OCI-LY7 (cell line): ENCODE measurements at regions not wholly inside any gene's neighbourhood (a gene's known extent, or its start where the extent isn't known, plus 50 kb on each side); places are given as distances from the start of the nearest gene placed in this dataset.
"Not testable (repeated sequence)": the region's sequence is repeated elsewhere in the genome, so short reads cannot be mapped to it uniquely, and the experiment has no call there.

Source experiments
- BruUV-seq: library from RNA; stranded (reverse); fragments of 400-500 nt; replicated peaks from 2 replicates; lab custom pipeline; 2021; lab: Mats Ljungman, UMichigan
- CTCF ChIA-PET: fragments of 300-600 bp; sonication (Branson Sonifier 250); formaldehyde crosslinking; loops from one replicate; lab custom pipeline; 2022; ENCODE audit warnings: antibody characterized with exemption; ENCODE audit not compliant: unreplicated experiment; lab: Charles Lee
- POLR2A ChIA-PET: fragments of 300-600 bp; sonication (Branson Sonifier 250); formaldehyde crosslinking; loops from one replicate; lab custom pipeline; 2022; ENCODE audit warnings: antibody characterized with exemption; lab: Charles Lee
- DNase-seq: peaks from one replicate; pipeline ENCODE4 v3.0.0-alpha.2; 2015; ENCODE audit warnings: low spot score
- H2AFZ ChIP-seq: fragments of 200-600 bp; sonication (generic), shearing (Covaris generic); 2 replicates; pipeline ENCODE4 v1.6.1; 2014; ENCODE audit warnings: mild to moderate bottlenecking, antibody characterized with exemption, low read length, moderate library complexity
- H3K27ac ChIP-seq: fragments of 200-600 bp; sonication (generic); 2 replicates; pipeline ENCODE4 v1.5.1; 2014; ENCODE audit warnings: mixed run types, low read depth, mild to moderate bottlenecking, moderate library complexity, low read length, inconsistent platforms; ENCODE audit not compliant: poor library complexity, severe bottlenecking
- H3K36me3 ChIP-seq: fragments of 200-600 bp; sonication (generic); 2 replicates; pipeline ENCODE4 v1.6.1; 2014; ENCODE audit warnings: mild to moderate bottlenecking, antibody characterized with exemption, low read length, moderate library complexity, mixed read lengths; ENCODE audit not compliant: insufficient read depth
- H3K4me1 ChIP-seq: fragments of 200-600 bp; sonication (generic); 2 replicates; pipeline ENCODE4 v1.5.1; 2014; ENCODE audit warnings: mild to moderate bottlenecking, low read length; ENCODE audit not compliant: insufficient read depth, poor library complexity, severe bottlenecking
- H3K4me2 ChIP-seq: fragments of 200-600 bp; sonication (generic); 2 replicates; pipeline ENCODE4 v1.6.1; 2014; ENCODE audit warnings: mild to moderate bottlenecking, low read length
- H3K4me3 ChIP-seq: fragments of 200-600 bp; sonication (generic); 2 replicates; pipeline ENCODE4 v1.5.1; 2014; ENCODE audit warnings: mild to moderate bottlenecking, low read depth, low read length; ENCODE audit not compliant: poor library complexity, severe bottlenecking
- H3K79me2 ChIP-seq: fragments of 200-600 bp; sonication (generic); 2 replicates; pipeline ENCODE4 v1.6.1; 2016; ENCODE audit warnings: low read depth, mild to moderate bottlenecking, low read length, moderate library complexity, mixed read lengths; ENCODE audit not compliant: insufficient read depth
- H3K9me2 ChIP-seq: fragments of 200-600 bp; sonication (generic); 2 replicates; pipeline ENCODE4 v1.6.1; 2016; ENCODE audit warnings: mild to moderate bottlenecking, low read length, mixed read lengths; ENCODE audit not compliant: insufficient read depth
- H3K9me3 ChIP-seq: fragments of 200-600 bp; sonication (generic); 2 replicates; pipeline ENCODE4 v1.6.1; 2014; ENCODE audit warnings: mild to moderate bottlenecking, mixed run types, low read length, mixed read lengths
- H4K20me1 ChIP-seq: fragments of 200-600 bp; sonication (generic); 2 replicates; pipeline ENCODE4 v1.6.1; 2014; ENCODE audit warnings: mild to moderate bottlenecking, antibody characterized with exemption, low read length, moderate library complexity, mixed read lengths; ENCODE audit not compliant: insufficient read depth
- CTCF ChIP-seq: fragments of 200-600 bp; sonication (generic); conservative IDR thresholded peaks from 2 replicates; pipeline ENCODE4 v1.5.1; 2014; ENCODE audit warnings: mild to moderate bottlenecking, antibody characterized with exemption, low read length, moderate library complexity, mixed read lengths
- EZH2phosphoT487 ChIP-seq: fragments of 200-600 bp; sonication (generic); IDR thresholded peaks from 2 replicates; pipeline ENCODE4 v1.6.1; 2018; ENCODE audit warnings: low read depth, borderline replicate concordance, mild to moderate bottlenecking, mixed run types, antibody characterized with exemption, low read length, moderate library complexity, mixed read lengths
- intact Hi-C: fragments of 100-400 bp; cut with micrococcal nuclease; formaldehyde crosslinking; loops from one replicate; pipeline ENCODE4 v1.10.0; 2022; ENCODE audit not compliant: unreplicated experiment

GRCh38 chr20:48486065-48486464 is 341.7 kb downstream of the PREX1 start:
- Histone ChIP-seq H3K27ac (no peak overlapping the region), H3K79me2 (no peaks in the 10 kb centered on the region), H2AFZ (no peak overlapping the region), H3K9me3 (no peaks in the 10 kb centered on the region), H3K4me3 (no peak overlapping the region), H4K20me1 (no peaks in the 10 kb centered on the region), H3K4me1 (no peaks in the 10 kb centered on the region), H3K36me3 (no peaks in the 10 kb centered on the region), H3K9me2 (no peaks in the 10 kb centered on the region), H3K4me2 (no peak overlapping the region)
- ChIA-PET POLR2A (no interaction called here), CTCF (no interaction called here)
- BruUV-seq, result no TSS peak
- DNase-seq, result no peak
- intact Hi-C loops, result no loop called here
- TF ChIP-seq EZH2phosphoT487, result no peak
- TF ChIP-seq CTCF, result no peak

GRCh38 chr20:48485153-48485552 is 342.6 kb downstream of the PREX1 start:
- H3K36me3 ChIP-seq, H3K9me3 ChIP-seq, H3K27ac ChIP-seq, H3K4me3 ChIP-seq, H4K20me1 ChIP-seq, H2AFZ ChIP-seq, BruUV-seq, H3K4me2 ChIP-seq, H3K79me2 ChIP-seq, CTCF ChIA-PET, POLR2A ChIA-PET, DNase-seq, H3K9me2 ChIP-seq, intact Hi-C loops, H3K4me1 ChIP-seq: not testable (repeated sequence)

- no peaks in the 10 kb centered on the region for H3K79me2 ChIP-seq
- H3K9me3 ChIP-seq, result no peaks in the 10 kb centered on the region
- H3K9me2 ChIP-seq, result no peaks in the 10 kb centered on the region
- CTCF ChIA-PET, result no interaction called here
- no peak overlapping the region for H3K4me2 ChIP-seq
- H3K36me3 ChIP-seq, result no peaks in the 10 kb centered on the region
- no TSS peak for BruUV-seq
- H2AFZ ChIP-seq, result no peak overlapping the region
- intact Hi-C loops, result no loop called here
- no peaks in the 10 kb centered on the region for H3K4me1 ChIP-seq
- no peak overlapping the region for H3K27ac ChIP-seq
- no peak overlapping the region for H3K4me3 ChIP-seq
- POLR2A ChIA-PET, result interaction anchor here (0.6 kb wide), 1 partner anchor 1780 kb away, joined by 4 read pairs; no protein-coding TSS in a partner anchor
- no peaks in the 10 kb centered on the region for H4K20me1 ChIP-seq
- no peak for TF ChIP-seq CTCF
- no peak for TF ChIP-seq EZH2phosphoT487
- DNase-seq, result no peak
These were observed 344.3 kb downstream of the PREX1 start for GRCh38 chr20:48483334-48484066.
